Mammary epithelial cell (primary cell): ENCODE measurements at regions not wholly inside any gene's neighbourhood (a gene's known extent, or its start where the extent isn't known, plus 50 kb on each side); places are given as distances from the start of the nearest gene placed in this dataset.

Experiments
- CTCF ChIP-seq, 2 donors: IDR thresholded peaks in 1 of 2; conservative IDR thresholded peaks in 1 of 2; 2 replicates each; pipeline ENCODE4 v1.5.1; 2011 to 2012; ENCODE audit warnings: inconsistent platforms in 2 of 2, low read length in 2 of 2, mild to moderate bottlenecking in 2 of 2, control low read depth in 1 of 2, low read depth in 1 of 2; ENCODE audit not compliant: insufficient read depth in 1 of 2; ENCODE audit errors: extremely low read depth in 1 of 2
- EZH2 ChIP-seq: IDR thresholded peaks from 2 replicates; pipeline ENCODE4 v1.6.1; 2012; ENCODE audit warnings: low read length, inconsistent platforms, borderline replicate concordance

- no peak for TF ChIP-seq EZH2
- TF ChIP-seq CTCF (conservative IDR thresholded peaks at IDR 0.05 in 1 of 2, IDR thresholded peaks at IDR 0.05 in 1 of 2; ENCODE audit: extremely low read depth in 1 of 2, insufficient read depth in 1 of 2, low read depth in 1 of 2, low read length in 2 of 2) = no peak
Measured at GRCh38 chr2:128799284-128799552, 480.6 kb upstream of the HS6ST1 start.
